Dedifferentiated amniotic fluid mesenchymal stem cell (primary cell): ENCODE measurements at regions not wholly inside any gene's neighbourhood (a gene's known extent, or its start where the extent isn't known, plus 50 kb on each side); places are given as distances from the start of the nearest gene placed in this dataset.

Experiments used
- DNase-seq: peaks from one replicate; pipeline ENCODE4 v3.0.0-alpha.2; 2016; ENCODE audit errors: extremely low spot score

- DNase-seq, result no peak
Measured at GRCh38 chr6:41450581-41450980, 95.6 kb upstream of the FOXP4 start.

DNA sequence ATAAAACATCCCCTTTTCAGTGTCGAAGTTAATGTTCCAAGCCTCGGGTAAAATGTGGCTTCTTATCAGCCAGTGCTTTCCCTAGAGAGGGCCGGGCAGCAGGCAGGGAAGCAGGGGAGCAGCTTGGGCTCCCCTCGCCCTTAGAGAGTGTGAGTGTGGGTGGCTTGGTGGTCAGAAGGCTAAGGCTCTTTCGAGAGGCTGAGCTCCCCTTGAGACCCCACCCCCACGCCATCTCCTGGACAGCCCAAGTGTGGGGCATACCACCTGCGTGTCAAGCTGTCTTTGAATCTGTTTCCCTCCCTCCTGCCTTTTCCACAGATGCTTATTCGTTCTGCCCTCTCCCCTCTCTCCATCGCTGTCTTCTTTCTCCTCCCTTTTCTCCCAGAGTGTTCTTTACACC, 95.1 kb upstream of the FOXP4 start:
- no peak for DNase-seq

DNA sequence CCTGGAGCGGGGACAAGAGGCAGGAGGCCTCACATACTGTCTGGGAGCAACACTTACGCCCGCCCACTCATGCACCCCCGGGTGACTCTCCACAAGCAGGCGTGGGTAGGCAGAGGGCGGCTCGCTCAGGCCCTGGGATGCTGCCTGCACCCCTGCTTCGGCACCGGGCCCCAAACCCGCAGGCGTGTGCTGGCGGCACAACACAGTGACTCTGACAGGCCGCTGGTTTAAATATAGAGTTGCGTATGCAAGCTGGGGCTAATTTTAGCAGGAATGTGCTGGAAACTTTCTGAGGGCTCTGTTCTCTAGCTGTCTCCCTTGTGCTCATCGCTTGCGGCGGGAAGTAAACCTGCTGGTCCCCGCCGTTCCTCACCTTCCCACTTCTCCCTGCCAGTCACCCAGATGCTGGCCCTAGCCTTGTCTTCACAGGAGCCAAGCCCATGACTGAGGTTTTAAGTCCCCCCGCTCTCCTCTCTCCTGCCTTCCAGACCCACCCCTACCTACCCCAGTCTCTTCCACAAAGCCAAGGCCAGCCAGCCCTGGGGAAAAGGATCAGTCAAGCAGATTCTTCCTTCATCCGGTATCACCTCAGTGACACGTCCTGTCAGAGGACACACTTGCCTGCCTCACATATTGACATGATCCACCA, 94.5 kb upstream of the FOXP4 start:
- DNase-seq, result peak; percentile 26

GRCh38 chr6:41452763-41453162, 93.4 kb upstream of the FOXP4 start:
- DNase-seq, result no peak

GRCh38 chr6:41453244-41453643, 92.9 kb upstream of the FOXP4 start:
- DNase-seq, result no peak

- no peak for DNase-seq
Measured at GRCh38 chr6:41454189-41454789, 91.9 kb upstream of the FOXP4 start.

DNA sequence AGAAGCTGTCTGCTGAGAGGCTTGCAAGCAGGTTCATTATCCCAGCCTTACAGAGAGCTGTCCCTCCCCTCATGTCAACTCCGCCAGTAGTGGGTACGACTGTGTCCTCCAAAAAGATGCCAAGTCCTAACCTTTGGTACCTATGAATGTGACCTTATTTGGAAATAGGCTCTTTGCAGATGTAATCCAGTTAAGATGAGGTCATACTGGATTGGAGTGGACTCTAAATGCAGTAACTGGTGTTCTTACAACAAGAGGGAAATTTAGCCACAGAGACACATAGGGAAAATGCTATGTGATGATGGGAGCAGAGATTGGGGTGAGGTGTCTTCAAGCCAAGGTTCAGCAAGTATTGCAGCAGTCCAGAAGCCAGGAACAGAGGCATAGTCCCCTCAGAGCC, 90.8 kb upstream of the FOXP4 start:
- no peak for DNase-seq

GRCh38 chr6:41455818-41456217, 90.4 kb upstream of the FOXP4 start:
- DNase-seq, result no peak

GRCh38 chr6:41457303-41457670, 88.9 kb upstream of the FOXP4 start:
- DNase-seq, result no peak

DNA sequence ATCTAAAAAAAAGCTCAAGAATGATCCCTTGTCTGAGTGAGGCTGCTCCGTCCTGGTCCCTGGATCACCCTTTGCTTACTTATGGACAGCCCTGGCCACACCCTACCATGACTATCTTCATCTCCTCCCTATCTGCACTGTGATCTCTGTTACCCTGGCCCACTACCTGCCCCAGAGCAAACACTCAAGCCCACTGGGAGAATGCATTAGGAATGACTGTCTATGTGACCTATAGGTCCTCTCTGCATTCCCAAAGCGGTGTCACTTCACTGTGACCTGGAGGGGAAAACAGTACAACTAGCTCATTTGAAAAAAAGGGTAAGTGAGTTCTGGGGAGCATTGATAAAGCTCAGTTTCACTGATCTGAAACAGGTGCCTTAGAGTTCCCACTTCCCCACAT, 86.4 kb upstream of the FOXP4 start:
- no peak for DNase-seq

- no peak for DNase-seq
Measured at GRCh38 chr6:41460742-41461336, 85.3 kb upstream of the FOXP4 start.

- no peak for DNase-seq
Measured at GRCh38 chr6:41462033-41462432, 84.1 kb upstream of the FOXP4 start.

DNA sequence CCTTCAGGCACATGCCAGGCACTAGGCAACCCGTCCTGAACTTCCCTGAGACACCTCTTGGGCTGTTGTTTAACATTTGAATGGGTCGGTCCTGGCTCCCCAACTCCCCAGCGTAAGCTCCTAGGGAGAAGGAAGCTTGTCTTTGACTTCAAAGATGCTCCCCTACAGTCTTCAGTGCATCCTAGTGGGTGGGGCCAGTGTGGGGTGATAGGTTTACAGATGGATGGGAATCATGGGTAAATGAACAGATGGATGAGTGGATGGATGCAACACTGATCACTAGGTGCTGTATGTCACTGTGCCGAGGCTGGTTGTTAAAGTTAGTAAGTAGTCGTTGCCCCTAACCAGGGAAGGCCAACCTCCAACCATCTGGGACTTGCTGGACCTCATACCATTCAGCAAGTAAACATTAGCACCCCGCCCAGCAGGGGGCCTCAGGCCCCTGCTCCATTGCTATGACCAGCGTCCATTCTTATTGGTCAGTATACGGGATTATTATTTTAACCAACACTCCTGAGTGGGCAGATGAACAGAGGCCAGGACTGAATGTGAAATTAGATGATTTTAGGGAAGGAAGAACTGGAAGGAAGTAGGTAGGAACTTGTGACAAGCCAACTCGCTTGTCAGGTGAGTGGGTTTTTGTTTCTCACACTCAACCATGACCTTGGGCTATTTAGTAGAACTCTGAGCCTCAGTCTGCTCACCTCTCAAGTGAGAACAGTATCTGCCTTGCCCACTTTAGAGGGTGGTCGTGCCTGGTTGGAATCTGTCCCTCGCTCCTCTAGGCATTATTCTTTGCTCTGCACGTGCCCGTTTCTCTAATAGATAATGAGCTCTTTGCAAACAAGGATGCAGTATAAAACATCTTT, 82.9 kb upstream of the FOXP4 start:
- DNase-seq, result no peak

DNA sequence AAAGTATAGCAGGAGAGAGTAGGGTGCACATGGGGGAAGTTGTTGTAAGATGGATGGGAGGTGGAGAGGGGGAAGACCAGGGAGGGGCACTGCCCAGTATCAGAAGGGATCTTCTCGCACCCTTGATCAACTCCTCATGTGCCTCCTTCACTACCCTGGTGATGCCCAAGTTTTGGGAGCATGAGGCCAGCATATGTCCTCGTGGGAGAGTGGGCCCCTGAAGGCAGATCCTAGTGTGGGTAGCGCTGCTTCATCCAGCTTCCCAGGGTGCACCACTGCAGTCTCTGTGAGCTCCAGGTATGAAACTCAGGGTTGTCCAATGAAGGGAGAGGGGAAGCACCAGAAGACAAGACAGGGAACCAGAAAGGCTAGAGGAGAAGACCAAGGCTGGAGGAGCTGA, 82.2 kb upstream of the FOXP4 start:
- DNase-seq, result no peak

DNA sequence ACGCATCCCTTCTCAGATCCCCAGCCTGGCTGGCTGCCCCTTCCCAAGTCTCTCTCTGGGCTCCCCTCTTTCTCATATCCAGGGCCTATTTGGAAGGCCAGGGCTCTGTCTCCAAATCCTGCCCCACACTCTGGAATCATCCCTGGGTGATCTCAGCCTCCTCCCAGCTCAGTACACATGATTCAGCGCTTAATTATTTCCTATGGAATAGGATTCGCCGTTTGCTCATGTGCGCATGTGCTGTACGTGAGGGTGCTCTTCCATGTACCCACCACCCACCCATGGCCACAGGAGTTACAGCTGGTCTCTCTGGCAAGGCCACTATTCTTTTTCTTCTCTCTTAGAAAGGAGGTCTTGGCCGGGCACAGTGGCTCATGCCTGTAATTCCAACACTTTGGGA, 81.7 kb upstream of the FOXP4 start:
- no peak for DNase-seq

DNA sequence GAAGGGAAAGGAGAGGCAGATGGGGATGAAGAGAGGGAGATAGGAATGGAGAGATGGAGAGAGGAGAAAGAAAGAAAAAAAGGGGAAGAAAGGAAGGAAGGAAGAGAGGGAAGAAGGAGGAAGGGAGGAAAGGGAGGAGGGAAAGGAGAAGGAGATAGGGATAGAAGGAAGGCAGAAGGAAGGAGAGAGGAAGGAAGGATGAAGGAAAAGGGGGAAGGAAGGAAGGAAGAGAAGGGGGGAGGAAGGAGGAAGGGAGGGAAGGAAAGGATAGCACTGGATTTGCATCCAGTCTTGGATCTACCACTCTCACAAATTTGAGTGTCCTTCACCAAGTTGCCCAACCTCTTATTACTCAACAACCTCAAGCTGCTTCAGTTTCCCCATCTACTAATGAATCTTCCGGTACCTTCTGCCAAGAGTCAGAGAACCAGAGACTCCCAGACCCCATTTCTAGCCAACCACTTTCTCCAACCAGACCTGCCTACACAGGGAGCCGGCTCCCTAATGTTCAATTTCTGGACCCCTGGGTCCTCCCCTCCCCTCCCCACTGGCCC, 79.7 kb upstream of the FOXP4 start:
- no peak for DNase-seq

- DNase-seq, result no peak
Measured at GRCh38 chr6:41467061-41467460, 79.1 kb upstream of the FOXP4 start.

GRCh38 chr6:41467627-41468404, 78.4 kb upstream of the FOXP4 start:
- no peak for DNase-seq

- no peak for DNase-seq
Measured at GRCh38 chr6:41469156-41470028, 76.8 kb upstream of the FOXP4 start.

GRCh38 chr6:41470029-41470330, 76.2 kb upstream of the FOXP4 start:
- DNase-seq, result no peak
